ENCODE measurements at regions not wholly inside any gene's neighbourhood (a gene's known extent, or its start where the extent isn't known, plus 50 kb on each side); places are given as distances from the start of the nearest gene placed in this dataset.

GRCh38 chr7:132055336-132056120, 499.1 kb upstream of the PODXL start:
- BruUV-seq (replicated peaks), result no TSS peak
- no peak overlapping the region for H3K4me3 ChIP-seq (ENCODE audit: low read depth, low read length, poor library complexity, severe bottlenecking)
- no peaks in the 10 kb centered on the region for H3K36me3 ChIP-seq (ENCODE audit: insufficient read depth, low read length, poor library complexity, severe bottlenecking)
- ChIA-PET CTCF (interaction anchor here (0.6 kb wide), 1 partner anchor 95 kb away, joined by 6 read pairs; no protein-coding TSS in a partner anchor), POLR2A (ENCODE audit: low non-redundant PET) (no interaction called here)
- DNase-seq (ENCODE audit: low spot score), result no peak
- TF ChIP-seq, protein P1, sequence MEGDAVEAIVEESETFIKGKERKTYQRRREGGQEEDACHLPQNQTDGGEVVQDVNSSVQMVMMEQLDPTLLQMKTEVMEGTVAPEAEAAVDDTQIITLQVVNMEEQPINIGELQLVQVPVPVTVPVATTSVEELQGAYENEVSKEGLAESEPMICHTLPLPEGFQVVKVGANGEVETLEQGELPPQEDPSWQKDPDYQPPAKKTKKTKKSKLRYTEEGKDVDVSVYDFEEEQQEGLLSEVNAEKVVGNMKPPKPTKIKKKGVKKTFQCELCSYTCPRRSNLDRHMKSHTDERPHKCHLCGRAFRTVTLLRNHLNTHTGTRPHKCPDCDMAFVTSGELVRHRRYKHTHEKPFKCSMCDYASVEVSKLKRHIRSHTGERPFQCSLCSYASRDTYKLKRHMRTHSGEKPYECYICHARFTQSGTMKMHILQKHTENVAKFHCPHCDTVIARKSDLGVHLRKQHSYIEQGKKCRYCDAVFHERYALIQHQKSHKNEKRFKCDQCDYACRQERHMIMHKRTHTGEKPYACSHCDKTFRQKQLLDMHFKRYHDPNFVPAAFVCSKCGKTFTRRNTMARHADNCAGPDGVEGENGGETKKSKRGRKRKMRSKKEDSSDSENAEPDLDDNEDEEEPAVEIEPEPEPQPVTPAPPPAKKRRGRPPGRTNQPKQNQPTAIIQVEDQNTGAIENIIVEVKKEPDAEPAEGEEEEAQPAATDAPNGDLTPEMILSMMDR (conservative IDR thresholded peaks at IDR 0.05; ENCODE audit: low read depth, low read length), result no peak
- no peak for TF ChIP-seq EZH2 (IDR thresholded peaks at IDR 0.05; ENCODE audit: borderline replicate concordance, low read depth, low read length, poor library complexity, severe bottlenecking)
- intact Hi-C loops (cut with micrococcal nuclease; ENCODE audit: unreplicated experiment), result no loop called here
- no peaks in the 10 kb centered on the region for H3K4me1 ChIP-seq (ENCODE audit: insufficient read depth, low read length, poor library complexity, severe bottlenecking)
- H3K9me3 ChIP-seq (ENCODE audit: low read depth, low read length, poor library complexity, severe bottlenecking), result no peaks in the 10 kb centered on the region
- no peak overlapping the region for H3K27ac ChIP-seq (ENCODE audit: low read depth, low read length, poor library complexity, severe bottlenecking)
- peaks cover 3% of the 10 kb centered on the region for H3K27me3 ChIP-seq (replicated peaks; ENCODE audit: insufficient read depth, low read depth, low read length, poor library complexity)

GRCh38 chr7:132053871-132054270, 497.4 kb upstream of the PODXL start:
- Histone ChIP-seq H3K4me3 (ENCODE audit: low read depth, low read length, poor library complexity, severe bottlenecking) (no peak overlapping the region), H3K27ac (ENCODE audit: low read depth, low read length, poor library complexity, severe bottlenecking) (no peak overlapping the region), H3K9me3 (ENCODE audit: low read depth, low read length, poor library complexity, severe bottlenecking) (no peaks in the 10 kb centered on the region), H3K27me3 (replicated peaks; ENCODE audit: insufficient read depth, low read depth, low read length, poor library complexity) (peaks cover 8% of the 10 kb centered on the region), H3K4me1 (ENCODE audit: insufficient read depth, low read length, poor library complexity, severe bottlenecking) (no peaks in the 10 kb centered on the region), H3K36me3 (ENCODE audit: insufficient read depth, low read length, poor library complexity, severe bottlenecking) (no peaks in the 10 kb centered on the region)
- intact Hi-C loops (cut with micrococcal nuclease; ENCODE audit: unreplicated experiment), result no loop called here
- no peak for DNase-seq (ENCODE audit: low spot score)
- CTCF ChIA-PET, result no interaction called here
- TF ChIP-seq, protein P1 (conservative IDR thresholded peaks at IDR 0.05; ENCODE audit: low read depth, low read length), result no peak
- no peak for TF ChIP-seq EZH2 (IDR thresholded peaks at IDR 0.05; ENCODE audit: borderline replicate concordance, low read depth, low read length, poor library complexity, severe bottlenecking)
- no TSS peak for BruUV-seq (replicated peaks)
- POLR2A ChIA-PET (ENCODE audit: low non-redundant PET), result no interaction called here

DNA sequence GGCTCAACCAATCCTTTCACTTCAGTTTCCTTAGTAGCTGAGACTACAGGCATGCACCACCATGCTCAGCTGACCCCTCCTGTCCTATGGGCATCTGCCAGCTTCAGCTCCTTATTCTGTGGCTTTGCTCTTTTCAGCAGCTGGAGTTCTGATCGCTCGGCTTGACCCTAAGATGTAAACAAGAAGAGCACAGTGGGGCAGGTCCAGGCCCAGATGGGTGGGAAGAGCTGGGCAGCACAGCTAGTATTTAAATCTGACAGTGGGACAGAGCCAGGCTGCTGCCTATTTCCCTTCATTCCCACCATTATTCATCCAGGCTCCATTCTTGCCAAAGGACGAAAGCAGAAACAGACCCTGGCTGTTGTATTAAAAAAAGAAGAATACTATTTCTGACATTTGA, 494.9 kb upstream of the PODXL start:
- H3K9me3 ChIP-seq (ENCODE audit: low read depth, low read length, poor library complexity, severe bottlenecking), result no peaks in the 10 kb centered on the region
- ChIA-PET CTCF (no interaction called here), POLR2A (ENCODE audit: low non-redundant PET) (interaction anchor here (0.5 kb wide), 1 partner anchor 110 kb away, joined by 3 read pairs; no protein-coding TSS in a partner anchor)
- intact Hi-C loops (cut with micrococcal nuclease; ENCODE audit: unreplicated experiment), result no loop called here
- no peak for DNase-seq (ENCODE audit: low spot score)
- H3K36me3 ChIP-seq (ENCODE audit: insufficient read depth, low read length, poor library complexity, severe bottlenecking), result no peaks in the 10 kb centered on the region
- H3K4me3 ChIP-seq (ENCODE audit: low read depth, low read length, poor library complexity, severe bottlenecking), result no peak overlapping the region
- no peaks in the 10 kb centered on the region for H3K4me1 ChIP-seq (ENCODE audit: insufficient read depth, low read length, poor library complexity, severe bottlenecking)
- H3K27ac ChIP-seq (ENCODE audit: low read depth, low read length, poor library complexity, severe bottlenecking), result no peak overlapping the region
- TF ChIP-seq EZH2 (IDR thresholded peaks at IDR 0.05; ENCODE audit: borderline replicate concordance, low read depth, low read length, poor library complexity, severe bottlenecking), result no peak
- TF ChIP-seq, protein P1 (conservative IDR thresholded peaks at IDR 0.05; ENCODE audit: low read depth, low read length), result no peak
- no TSS peak for BruUV-seq (replicated peaks)
- H3K27me3 ChIP-seq (replicated peaks; ENCODE audit: insufficient read depth, low read depth, low read length, poor library complexity), result peaks cover 12% of the 10 kb centered on the region

Measured in A673 (cell line).